ENCODE measurements at regions not wholly inside any gene's neighbourhood (a gene's known extent, or its start where the extent isn't known, plus 50 kb on each side); places are given as distances from the start of the nearest gene placed in this dataset.

DNA sequence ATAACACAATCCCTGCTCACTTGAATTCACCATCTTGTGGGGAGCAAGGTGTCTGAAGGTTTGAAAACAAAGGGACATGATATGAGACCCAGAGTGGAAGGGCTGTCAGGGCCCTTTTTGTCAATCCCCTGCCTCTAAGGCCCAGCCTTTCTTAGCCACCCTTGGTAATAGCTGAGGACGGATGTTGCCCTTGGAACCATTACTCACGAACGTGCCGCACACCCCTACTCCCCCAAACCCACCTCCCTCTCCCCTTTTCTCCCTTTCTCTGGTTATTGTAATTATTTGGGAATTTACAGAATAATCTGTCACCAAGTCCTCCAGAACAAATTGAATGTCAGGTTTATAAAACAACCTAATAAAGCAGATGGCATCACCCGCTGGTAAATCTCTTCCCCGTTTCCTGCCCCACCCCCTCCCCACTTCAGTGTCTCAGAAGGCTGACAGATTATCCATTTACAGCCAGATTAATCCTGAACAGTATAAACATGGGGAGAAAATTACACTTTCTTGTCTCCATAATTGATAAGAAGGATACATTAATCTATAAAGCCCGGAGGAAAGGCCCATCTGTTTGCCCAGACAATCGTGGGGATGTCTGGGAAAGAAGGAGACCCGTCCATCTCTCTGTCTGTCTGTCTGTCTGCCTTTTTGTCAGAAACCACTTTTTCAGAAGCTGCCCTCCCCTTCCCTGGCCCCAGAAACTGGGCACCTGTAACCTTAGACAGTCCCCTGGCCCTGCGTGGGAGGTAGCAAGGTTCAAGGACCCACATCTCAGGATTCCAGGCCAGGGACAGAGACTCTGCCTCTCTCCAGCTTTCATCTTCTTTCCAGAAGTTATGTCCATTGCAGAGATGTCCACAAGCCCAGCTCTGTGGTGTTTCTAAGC is 60.6 kb upstream of the CD34 start:
- DNase-seq (ENCODE audit: low spot score): no peak

DNA sequence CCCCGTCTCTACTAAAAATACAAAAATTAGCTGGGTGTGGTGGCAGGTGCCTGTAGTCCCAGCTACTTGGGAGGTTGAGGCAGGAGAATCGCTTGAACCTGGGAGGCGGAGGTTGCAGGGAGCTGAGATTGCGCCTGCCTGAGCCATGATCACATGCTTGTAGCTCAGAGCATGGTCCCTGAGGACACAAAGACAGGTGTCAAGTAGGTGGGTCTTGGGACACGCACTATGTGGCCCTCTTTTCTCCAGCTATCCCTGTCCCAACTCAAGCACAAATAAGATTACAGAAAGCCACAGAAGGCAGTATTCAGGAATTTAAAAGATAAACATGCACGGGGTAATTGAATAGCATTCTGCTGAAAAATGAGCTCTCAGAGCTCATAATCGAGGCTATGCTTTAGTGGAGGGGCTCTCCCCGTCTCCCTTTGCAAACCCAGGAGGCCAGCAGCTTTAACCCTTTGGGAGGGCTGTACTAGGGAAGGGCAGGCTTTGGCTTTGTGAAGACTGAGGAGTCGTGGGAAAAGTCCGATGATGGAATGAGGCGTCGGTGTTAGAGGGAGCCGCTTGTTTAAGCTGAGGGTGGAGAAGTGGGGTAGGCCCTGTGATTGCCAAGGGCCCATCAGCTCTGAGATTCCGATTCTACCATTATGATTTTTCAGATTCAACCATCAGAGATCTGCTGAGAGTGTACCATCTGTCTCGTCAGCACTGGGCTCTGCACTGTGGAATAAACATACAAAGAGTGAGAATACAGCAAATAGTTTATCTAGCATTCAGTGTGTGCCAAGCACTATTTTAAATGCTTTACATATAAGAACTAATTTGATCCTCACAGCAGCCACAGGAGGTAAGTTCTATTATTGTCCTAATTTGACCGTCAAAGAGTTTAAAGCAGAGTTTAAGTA is 59.7 kb upstream of the CD34 start:
- no peak for DNase-seq (ENCODE audit: low spot score)

DNA sequence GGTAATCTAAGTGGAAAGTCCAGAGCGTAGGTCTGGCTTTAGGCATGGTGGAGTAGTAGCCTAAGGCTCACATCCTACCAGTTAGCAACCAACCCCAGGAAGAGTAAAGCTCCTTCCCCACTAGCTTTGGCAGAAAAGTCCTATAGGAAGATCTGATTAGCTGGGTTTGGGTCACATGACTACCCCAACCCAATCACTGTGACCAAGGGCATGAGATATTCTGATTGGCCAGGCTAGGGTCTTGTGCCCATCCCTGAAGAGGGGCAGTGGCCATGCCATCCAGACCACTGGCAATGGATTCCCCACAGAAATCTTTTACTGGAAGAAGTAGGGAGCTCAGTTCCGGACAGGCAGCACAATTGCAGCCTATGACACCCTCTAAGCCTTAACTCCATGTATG is 58.6 kb upstream of the CD34 start:
- DNase-seq (ENCODE audit: low spot score): no peak

DNA sequence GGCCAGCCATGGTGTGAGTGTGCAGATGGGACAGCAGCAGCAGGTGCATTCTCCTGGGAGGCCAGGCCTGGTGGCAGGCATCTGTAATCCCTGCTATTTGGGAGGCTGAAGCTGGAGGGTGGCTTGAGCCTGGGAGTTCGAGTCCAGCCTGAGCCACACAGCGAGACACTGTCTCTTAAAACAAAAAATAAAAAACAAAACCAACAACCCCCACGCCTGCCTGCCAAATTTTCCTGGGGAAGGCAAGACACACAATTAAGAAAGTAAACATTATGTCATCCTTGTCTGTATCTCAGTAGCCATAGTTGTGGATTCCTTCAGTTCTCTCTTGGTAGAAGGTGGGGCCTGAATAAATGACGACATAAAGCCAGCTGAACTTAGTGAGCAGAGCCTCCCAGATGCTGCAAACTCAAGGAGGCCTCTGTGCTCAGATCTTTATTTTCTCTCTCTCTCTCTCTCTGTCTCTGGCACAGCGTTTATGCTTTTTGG is 57.6 kb upstream of the CD34 start:
- DNase-seq (ENCODE audit: low spot score): no peak

DNA sequence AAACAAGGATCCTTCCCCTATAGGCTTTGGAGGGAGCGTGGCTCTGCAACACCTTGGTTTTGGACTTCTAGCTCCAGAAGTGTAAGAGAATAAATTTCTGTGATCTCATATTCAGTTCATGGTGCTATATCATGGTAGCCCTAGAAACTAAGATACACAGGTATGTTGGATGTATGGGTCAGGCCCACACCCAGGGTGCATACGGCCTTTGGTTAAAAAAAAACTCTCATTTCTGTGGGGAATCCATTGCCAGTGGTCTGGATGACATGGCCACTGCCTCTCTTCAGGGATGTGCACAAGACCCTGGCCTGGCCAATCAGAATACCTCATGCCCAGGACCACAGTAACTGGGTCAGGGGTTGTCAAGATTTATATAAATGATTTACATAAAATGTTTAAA is 56.8 kb upstream of the CD34 start:
- DNase-seq (ENCODE audit: low spot score): no peak

DNA sequence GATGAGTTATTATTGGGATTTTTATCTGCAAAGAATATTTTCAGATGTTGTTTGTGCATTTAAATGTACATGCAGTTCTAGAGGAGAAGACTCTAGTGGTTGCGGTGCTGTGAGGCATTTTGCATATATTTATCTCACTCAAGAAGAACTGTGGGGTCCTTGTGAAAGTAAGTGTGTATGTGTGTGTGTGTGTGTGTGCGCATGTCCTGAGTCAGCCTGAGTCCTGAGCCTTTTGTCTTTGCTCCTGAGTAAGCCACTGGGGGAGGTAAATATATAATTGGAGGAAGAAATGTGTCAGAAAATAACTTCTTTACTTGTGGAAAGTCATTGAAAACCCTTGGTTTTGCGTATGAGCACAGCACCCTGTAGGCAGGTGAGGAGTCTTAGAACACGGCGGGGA is 55.6 kb upstream of the CD34 start:
- peak; percentile 5 for DNase-seq (ENCODE audit: low spot score)

DNA sequence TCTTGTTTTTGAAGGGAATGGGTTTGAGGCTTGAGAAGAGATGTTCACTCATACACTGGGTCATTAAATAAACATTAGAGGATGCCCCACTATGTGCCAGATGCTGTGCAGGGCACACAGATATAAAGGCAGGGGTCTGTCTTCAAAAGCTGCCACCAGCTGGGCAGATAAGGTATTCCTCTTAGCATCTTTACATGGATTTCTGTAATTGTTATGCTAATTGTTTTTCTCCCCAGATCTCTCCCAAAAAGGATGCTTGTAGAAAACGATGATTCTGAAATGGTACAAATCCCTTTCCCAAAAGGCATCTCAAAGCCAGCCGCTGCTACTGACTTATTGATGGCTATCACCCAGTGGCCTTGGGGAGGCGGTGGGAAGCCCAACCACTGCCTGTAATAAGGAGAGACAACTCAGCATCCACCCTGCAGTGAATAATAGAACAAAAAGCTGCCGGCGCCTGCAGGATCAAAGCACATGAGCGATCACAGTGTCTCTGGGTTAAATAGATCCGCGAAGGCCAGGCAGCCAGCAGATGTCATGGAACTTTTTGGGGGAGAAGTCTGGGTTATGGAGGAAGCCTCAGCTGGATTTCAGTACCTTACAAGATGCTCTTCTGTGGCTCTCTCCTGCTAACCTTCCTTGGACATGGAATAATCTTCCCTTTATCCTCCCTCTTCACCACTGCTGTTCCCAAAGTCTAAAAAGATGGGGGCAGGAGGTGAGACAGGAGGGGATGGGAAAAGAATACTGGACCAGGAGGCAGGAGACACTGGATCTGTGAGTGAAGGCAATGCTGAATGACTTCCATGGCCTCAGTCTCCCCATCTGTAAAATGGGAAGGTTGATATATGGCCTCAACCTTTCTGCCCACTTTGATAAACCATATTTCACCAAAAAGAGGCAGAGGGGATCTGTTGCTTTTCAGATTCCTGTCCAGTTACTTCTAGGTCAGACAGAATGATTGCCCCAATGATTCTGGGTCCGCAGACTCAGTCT is 54.8 kb upstream of the CD34 start:
- no peak for DNase-seq (ENCODE audit: low spot score)

DNA sequence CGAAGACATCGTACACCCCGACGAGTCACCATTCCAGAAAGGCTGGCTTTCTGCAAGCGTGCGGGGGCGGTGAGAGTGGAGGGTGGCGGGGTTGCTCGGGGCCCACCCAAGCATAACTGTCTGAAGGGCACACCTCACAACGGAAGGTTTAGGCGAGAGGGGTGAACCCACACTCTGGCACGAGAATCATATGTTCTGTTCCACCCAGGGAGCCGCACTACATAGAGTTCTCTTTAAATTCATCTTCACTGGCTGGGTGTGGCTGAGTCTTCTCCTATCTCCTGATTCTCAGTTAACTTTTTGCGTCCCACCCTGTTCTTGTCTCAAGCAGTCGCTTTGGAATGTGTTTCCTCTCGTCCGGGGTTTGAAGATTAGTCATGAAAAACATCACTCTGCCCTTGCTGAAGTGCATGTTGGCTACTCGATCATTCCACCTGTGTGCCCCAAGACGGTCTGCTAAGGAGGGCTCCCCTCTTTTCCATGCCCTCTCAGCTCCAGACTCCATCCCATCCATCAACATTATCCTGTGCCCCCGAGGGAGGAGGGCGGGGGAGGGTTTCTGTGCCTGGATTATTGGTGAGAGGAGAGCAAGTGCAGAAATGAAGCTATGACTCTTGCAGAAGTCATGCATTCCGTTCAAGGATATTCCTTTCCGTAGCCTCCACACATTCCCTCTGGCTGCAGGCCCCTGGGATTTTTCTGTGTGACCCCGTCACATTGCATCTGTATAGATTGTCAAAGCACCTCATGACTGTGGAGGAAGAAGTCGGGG is 53.5 kb upstream of the CD34 start:
- DNase-seq (ENCODE audit: low spot score): peak; percentile 74

DNA sequence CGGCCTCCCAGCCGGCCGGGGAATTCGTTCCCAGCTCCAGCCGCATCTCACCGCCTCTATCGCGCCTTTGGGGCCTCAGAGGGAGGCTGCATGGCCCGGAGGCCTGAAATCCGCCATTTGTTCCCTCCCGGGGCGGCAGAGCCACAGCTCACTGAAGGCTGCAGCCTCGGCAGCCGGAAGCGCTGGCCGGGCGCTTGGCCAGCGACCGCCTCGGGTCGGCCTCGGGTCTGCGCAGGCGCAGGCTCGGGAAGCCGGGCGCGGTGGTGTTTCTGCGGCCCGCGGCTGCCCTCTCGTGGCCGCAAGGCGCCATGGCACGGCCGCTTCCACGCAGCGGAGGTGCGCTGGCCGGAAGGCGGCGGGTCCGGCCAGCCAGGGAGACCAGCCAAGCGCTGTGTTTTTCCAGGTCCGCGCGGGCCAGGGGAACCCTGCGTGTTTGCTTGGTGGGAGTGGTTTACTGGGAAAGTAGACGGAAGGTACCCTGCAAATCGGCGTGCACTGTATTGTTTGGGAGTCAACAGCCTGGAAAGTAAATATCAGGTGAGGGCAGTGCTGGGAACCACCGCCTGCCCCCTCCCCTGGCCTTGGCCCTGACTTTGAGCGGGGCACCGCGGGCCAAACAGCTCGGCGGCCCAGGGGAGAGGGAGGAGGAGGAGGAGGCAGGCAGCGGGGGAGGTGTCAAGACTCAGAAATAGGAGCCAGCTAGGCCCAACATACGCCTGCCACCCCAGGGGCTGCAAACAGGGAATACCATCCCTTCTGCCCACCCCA is 52.7 kb upstream of the CD34 start:
- DNase-seq (ENCODE audit: low spot score): peak; percentile 88

DNA sequence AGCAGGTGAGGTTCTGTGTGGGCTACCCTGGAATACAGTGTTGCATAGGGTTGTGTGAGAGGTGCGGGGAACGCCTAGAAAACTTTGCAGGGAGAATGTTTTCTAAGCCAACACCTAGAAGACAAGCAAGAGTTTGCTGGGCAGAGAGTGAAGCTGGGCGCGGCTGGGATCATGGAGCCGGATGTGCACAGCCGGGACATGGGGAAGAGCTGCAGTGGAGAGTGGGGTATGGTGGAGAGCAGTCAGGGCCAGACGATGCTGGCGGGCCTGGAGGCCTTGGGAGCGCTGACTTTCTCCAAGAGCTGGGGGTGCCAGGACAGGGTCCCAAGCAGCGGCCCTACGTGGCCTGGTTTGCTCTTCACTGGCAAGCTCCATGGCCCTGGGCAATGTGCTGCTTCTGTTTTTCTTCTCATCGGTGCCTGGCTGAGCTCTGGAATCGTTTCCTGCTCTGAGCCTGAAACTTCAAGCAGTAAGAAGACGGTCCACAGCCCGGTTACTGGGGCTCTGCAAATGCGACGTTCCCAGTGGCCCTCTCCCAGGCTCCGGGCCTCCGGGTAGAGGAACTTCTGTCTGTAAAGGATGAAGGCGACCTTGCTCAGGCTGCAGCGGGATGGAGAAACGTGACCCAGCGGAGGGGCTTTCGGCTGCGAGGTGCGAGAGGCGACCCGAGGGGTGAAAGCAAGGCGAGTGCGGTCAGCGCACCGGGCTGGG is 51.9 kb upstream of the CD34 start:
- DNase-seq (ENCODE audit: low spot score): peak; percentile 40

Data from kidney tubule cell (primary cell).